GM23338 (cell line): ENCODE measurements at regions not wholly inside any gene's neighbourhood (a gene's known extent, or its start where the extent isn't known, plus 50 kb on each side); places are given as distances from the start of the nearest gene placed in this dataset.

Experiments
- ETS1 ChIP-seq: IDR thresholded peaks from 2 replicates; pipeline ENCODE4 v1.6.1; 2016; ENCODE audit warnings: antibody characterized with exemption
- EZH2 ChIP-seq: fragments of 200-600 bp; sonication (generic); IDR thresholded peaks from one replicate; pipeline ENCODE4 v1.8.0; 2017; ENCODE audit warnings: antibody characterized with exemption, mild to moderate bottlenecking, low read depth; ENCODE audit not compliant: unreplicated experiment
- EZH2phosphoT487 ChIP-seq: fragments of 200-600 bp; sonication (generic); IDR thresholded peaks from one replicate; pipeline ENCODE4 v1.8.1; 2018; ENCODE audit warnings: antibody characterized with exemption; ENCODE audit not compliant: unreplicated experiment
- NANOG ChIP-seq: IDR thresholded peaks from 2 replicates; pipeline ENCODE4 v1.6.1; 2016; ENCODE audit warnings: antibody characterized with exemption, borderline replicate concordance
- REST ChIP-seq: IDR thresholded peaks from one replicate; pipeline ENCODE4 v1.6.1; 2018; ENCODE audit warnings: antibody characterized with exemption; ENCODE audit not compliant: unreplicated experiment
- ZNF114 ChIP-seq: fragments of 250-450 bp; sonication (Bioruptor Pico); IDR thresholded peaks from 2 replicates; pipeline ENCODE4 v1.5.0; 2020; ENCODE audit warnings: mild to moderate bottlenecking, moderate library complexity
- ZNF331 ChIP-seq: fragments of 250-450 bp; sonication (Bioruptor Pico); IDR thresholded peaks from 2 replicates; pipeline ENCODE4 v1.5.0; 2020; ENCODE audit warnings: low read depth, mild to moderate bottlenecking, moderate library complexity
- ZNF462 ChIP-seq: fragments of 250-450 bp; sonication (Bioruptor Pico); IDR thresholded peaks from 2 replicates; pipeline ENCODE4 v1.5.0; 2020; ENCODE audit warnings: mild to moderate bottlenecking, moderate library complexity

- TF ChIP-seq ZNF462 (CRISPR knock-in tag) (no peak), ETS1 (no peak), REST (no peak), EZH2phosphoT487 (no peak), ZNF331 (no peak), NANOG (no peak), ZNF114 (CRISPR knock-in tag) (no peak), EZH2 (no peak)
Measured at GRCh38 chr15:73821181-73821580, 52.2 kb upstream of the TBC1D21 start (continued).
